ENCODE measurements at regions not wholly inside any gene's neighbourhood (a gene's known extent, or its start where the extent isn't known, plus 50 kb on each side); places are given as distances from the start of the nearest gene placed in this dataset.
"Not testable (repeated sequence)": the region's sequence is repeated elsewhere in the genome, so short reads cannot be mapped to it uniquely, and the experiment has no call there.

DNA sequence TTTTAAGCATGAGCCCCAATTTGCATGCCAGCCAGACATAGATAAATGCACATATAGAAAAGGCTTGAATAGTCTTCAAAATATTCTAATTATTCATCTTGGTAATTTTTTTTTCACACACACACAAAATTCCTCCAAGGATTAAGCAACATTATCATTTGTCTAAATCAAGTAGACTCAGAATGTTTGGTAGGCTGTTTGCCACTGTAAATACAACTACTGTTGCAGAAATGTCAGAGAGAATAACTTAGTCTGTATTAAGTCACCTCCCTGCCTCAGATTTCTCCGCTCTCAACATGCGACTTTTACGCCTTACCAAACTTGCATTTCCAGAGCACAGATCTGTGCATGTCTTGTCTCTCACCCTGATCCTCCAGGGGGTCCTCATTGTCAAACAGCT lies 265.6 kb upstream of the C9orf72 start:
- Mint-ChIP-seq H3K9me3 (no peaks in the 10 kb centered on the region), H3K36me3 (no peaks in the 10 kb centered on the region), H3K4me3 (no peak overlapping the region), H3K4me1 (no peaks in the 10 kb centered on the region), H3K27me3 (no peaks in the 10 kb centered on the region), H3K27ac (no peak overlapping the region)
- CTCF ChIA-PET = no interaction called here
- DNase-seq = no peak

GRCh38 chr9:27839767-27840166 lies 266.5 kb upstream of the C9orf72 start:
- H3K27me3 Mint-ChIP-seq, DNase-seq, H3K9me3 Mint-ChIP-seq, H3K36me3 Mint-ChIP-seq, CTCF ChIA-PET, H3K4me3 Mint-ChIP-seq, H3K27ac Mint-ChIP-seq, H3K4me1 Mint-ChIP-seq: not testable (repeated sequence)

DNA sequence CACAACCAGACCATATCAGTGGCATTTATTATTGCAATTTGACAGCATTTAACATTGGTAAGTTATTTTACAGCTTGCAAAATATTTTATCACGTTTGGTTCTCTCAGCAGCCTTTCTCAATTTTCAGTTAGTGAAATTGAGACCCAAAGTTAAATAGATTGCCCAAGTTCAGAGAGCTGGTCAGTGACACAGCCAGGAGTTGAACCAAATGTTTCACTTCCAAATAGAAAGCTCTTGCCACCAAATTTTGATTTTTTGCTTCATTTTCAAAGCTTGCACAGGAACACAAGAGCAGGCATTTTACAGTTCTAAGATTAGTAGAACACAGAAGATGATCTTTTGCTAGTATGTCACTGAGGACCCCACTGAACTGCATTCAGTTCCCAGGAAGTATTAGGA lies 271.5 kb upstream of the C9orf72 start:
- H3K36me3 Mint-ChIP-seq = no peaks in the 10 kb centered on the region
- H3K4me3 Mint-ChIP-seq = no peak overlapping the region
- H3K9me3 Mint-ChIP-seq = no peaks in the 10 kb centered on the region
- no peaks in the 10 kb centered on the region for H3K27me3 Mint-ChIP-seq
- no peak for DNase-seq
- CTCF ChIA-PET = interaction anchor here (0.7 kb wide), 1 partner anchor 119 kb away, joined by 3 read pairs; no protein-coding TSS in a partner anchor
- no peaks in the 10 kb centered on the region for H3K4me1 Mint-ChIP-seq
- no peak overlapping the region for H3K27ac Mint-ChIP-seq

GRCh38 chr9:27847380-27847779 lies 274.1 kb upstream of the C9orf72 start:
- H3K4me3 Mint-ChIP-seq = no peak overlapping the region
- CTCF ChIA-PET = no interaction called here
- no peak overlapping the region for H3K27ac Mint-ChIP-seq
- no peak for DNase-seq
- no peaks in the 10 kb centered on the region for H3K4me1 Mint-ChIP-seq
- no peaks in the 10 kb centered on the region for H3K27me3 Mint-ChIP-seq
- H3K36me3 Mint-ChIP-seq = no peaks in the 10 kb centered on the region
- no peaks in the 10 kb centered on the region for H3K9me3 Mint-ChIP-seq

- H3K27me3 Mint-ChIP-seq = no peaks in the 10 kb centered on the region
- H3K36me3 Mint-ChIP-seq = no peaks in the 10 kb centered on the region
- H3K27ac Mint-ChIP-seq = no peak overlapping the region
- CTCF ChIA-PET = no interaction called here
- no peak for DNase-seq
- H3K4me1 Mint-ChIP-seq = no peaks in the 10 kb centered on the region
- H3K4me3 Mint-ChIP-seq = no peak overlapping the region
- H3K9me3 Mint-ChIP-seq = no peaks in the 10 kb centered on the region
Measured at GRCh38 chr9:27847818-27848217, 274.5 kb upstream of the C9orf72 start.

DNA sequence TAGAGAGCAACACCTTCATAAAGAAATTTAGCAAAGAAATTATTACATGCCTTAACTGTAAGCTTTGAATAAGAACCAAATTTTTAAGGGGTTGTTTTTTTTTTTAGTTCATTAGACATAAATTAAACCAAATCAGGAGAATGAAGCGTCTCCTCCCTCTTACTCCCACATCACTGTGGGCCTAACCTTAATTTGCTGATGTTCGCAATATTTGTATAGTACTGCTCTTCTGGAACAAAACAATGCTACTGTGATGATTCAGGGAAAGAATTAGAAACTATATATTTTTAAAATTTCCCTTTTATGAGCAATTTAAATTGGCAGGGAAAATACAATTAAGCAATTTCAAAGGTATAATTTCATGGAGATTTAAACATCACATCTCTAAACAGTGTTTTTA lies 275.0 kb upstream of the C9orf72 start:
- no peaks in the 10 kb centered on the region for H3K27me3 Mint-ChIP-seq
- CTCF ChIA-PET = no interaction called here
- no peak overlapping the region for H3K27ac Mint-ChIP-seq
- no peak overlapping the region for H3K4me3 Mint-ChIP-seq
- no peaks in the 10 kb centered on the region for H3K36me3 Mint-ChIP-seq
- no peaks in the 10 kb centered on the region for H3K9me3 Mint-ChIP-seq
- H3K4me1 Mint-ChIP-seq = no peaks in the 10 kb centered on the region
- DNase-seq = no peak

DNA sequence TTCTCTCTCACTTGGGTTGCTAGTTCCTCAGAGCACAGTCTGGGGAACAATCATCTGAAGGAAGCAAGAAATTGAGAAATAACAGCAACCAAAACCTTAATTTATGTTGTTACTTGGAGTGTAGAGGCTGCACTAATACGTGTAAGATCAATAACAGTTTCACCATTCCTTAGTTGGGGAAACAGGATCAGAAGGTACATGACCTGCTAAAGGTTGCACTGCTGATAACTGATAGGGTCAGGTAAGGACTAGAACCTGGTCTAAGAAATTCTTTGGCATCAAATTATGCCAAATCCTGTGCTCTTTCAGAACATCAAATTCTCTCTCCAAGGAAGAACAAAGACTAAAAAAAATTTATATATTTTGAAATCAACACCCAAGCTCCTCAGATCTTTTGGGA lies 278.6 kb upstream of the C9orf72 start:
- CTCF ChIA-PET = no interaction called here
- Mint-ChIP-seq H3K27ac (no peak overlapping the region), H3K27me3 (no peaks in the 10 kb centered on the region), H3K9me3 (no peaks in the 10 kb centered on the region), H3K4me3 (no peak overlapping the region), H3K4me1 (no peaks in the 10 kb centered on the region), H3K36me3 (no peaks in the 10 kb centered on the region)
- DNase-seq = no peak

DNA sequence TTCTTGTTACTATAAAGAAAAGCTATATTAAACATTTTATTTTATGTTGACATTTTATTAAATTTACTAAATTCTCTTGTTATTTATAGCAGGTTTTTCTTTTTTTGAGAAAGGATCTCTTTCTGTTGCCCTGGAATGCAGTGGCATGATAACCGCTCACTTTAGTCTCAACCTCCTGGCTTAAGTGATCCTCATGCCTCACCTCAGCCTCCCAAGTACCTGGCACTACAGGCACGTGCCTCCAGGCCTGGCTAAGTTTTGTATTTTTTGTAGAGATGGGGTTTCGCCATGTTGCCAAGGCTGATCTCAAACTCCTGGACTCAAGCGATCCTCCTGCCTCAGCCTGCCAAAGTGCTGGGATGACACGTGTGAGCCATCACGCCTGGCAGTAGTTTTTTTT lies 280.2 kb upstream of the C9orf72 start:
- DNase-seq = no peak
- no peaks in the 10 kb centered on the region for H3K27me3 Mint-ChIP-seq
- H3K4me1 Mint-ChIP-seq = no peaks in the 10 kb centered on the region
- H3K4me3 Mint-ChIP-seq = no peak overlapping the region
- no peak overlapping the region for H3K27ac Mint-ChIP-seq
- H3K36me3 Mint-ChIP-seq = no peaks in the 10 kb centered on the region
- CTCF ChIA-PET = no interaction called here
- H3K9me3 Mint-ChIP-seq = no peaks in the 10 kb centered on the region

DNA sequence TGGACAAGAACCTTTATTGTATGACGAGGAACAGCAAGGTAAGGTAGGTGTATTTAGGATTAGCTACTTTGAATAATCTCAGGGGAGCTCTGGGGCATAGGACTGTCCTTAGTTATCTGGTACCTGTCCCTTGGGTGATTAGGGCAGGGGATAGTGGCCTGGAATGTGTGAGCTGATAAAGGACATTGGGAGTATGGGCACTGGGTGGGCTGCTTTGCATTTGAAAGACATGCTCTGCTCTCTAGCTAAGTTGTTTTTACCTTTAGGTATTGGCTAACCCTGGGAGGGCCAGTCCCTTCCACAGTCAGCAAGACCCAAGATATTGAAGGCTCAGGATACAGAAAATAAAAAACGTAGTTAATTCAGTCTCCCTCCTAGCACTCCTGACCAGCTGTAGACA lies 282.8 kb upstream of the C9orf72 start:
- H3K4me3 Mint-ChIP-seq = no peak overlapping the region
- H3K4me1 Mint-ChIP-seq = no peaks in the 10 kb centered on the region
- H3K36me3 Mint-ChIP-seq = no peaks in the 10 kb centered on the region
- no peak overlapping the region for H3K27ac Mint-ChIP-seq
- CTCF ChIA-PET = no interaction called here
- H3K27me3 Mint-ChIP-seq = no peaks in the 10 kb centered on the region
- DNase-seq = no peak
- H3K9me3 Mint-ChIP-seq = no peaks in the 10 kb centered on the region

DNA sequence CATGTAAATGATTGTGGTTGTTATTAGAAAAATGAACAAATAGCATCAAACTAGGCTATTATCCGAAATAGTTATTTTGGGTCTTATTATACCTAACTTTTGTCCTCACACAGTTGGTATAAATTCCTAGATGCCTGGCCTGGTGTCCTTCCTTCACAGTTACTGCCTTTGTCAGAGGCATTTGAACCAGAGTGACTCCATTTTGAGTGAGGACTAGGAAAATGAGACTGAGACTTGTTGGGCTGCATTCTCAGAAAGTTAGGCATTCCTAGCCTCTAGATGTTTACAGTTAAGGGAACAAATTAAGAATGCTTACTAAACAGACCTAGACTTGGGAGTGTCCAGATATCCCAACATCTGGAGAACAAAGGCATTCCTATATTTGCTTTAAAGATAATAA lies 283.5 kb upstream of the C9orf72 start:
- Mint-ChIP-seq H3K4me1 (no peaks in the 10 kb centered on the region), H3K36me3 (no peaks in the 10 kb centered on the region), H3K27me3 (no peaks in the 10 kb centered on the region), H3K4me3 (no peak overlapping the region), H3K9me3 (no peaks in the 10 kb centered on the region), H3K27ac (no peak overlapping the region)
- DNase-seq = no peak
- CTCF ChIA-PET = no interaction called here

GRCh38 chr9:27861887-27862286 lies 288.6 kb upstream of the C9orf72 start:
- H3K9me3 Mint-ChIP-seq = no peaks in the 10 kb centered on the region
- H3K27me3 Mint-ChIP-seq = no peaks in the 10 kb centered on the region
- no peaks in the 10 kb centered on the region for H3K4me1 Mint-ChIP-seq
- no peaks in the 10 kb centered on the region for H3K36me3 Mint-ChIP-seq
- no peak overlapping the region for H3K4me3 Mint-ChIP-seq
- no peak for DNase-seq
- no peak overlapping the region for H3K27ac Mint-ChIP-seq
- CTCF ChIA-PET = no interaction called here

DNA sequence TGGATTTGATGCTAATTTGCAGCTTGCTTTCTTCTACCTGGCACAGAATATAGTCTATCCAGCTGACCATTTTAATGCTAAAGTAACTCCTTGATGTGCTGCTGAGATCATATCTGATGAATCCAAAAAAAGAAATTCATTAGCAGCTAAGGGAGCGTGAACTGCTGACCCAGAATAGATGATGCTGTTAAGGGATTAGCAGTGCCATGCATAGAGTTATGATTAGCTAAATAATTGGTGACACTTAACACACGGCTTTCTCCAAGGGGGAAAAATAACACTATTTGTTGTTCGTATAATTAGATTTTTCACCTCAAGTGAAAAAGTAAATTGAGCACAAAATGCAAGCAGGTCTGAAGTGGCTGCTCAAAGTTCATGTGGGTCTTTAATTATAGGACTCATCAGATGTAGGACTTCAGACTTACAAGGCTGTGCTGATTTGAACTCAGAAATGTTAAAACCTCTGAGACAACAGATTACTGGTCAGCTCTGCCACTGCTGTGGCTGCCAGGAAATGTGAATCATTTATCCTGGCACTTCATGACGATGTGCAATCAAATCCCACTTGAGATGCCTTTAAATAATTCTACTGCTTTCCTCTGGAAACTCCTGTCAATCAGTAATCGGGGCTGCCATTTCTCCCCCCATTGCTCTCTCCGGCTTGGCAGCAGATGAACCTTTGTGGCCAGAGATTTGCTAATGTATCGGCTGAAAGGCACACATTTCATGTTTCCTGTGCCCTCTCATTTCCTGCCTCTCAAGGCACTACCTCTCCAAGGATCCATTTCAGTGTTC lies 291.6 kb upstream of the C9orf72 start:
- Mint-ChIP-seq H3K27me3 (no peaks in the 10 kb centered on the region), H3K4me1 (no peaks in the 10 kb centered on the region), H3K36me3 (no peaks in the 10 kb centered on the region), H3K4me3 (no peak overlapping the region), H3K9me3 (no peaks in the 10 kb centered on the region), H3K27ac (no peak overlapping the region)
- DNase-seq = no peak
- CTCF ChIA-PET = no interaction called here

- H3K36me3 Mint-ChIP-seq = no peaks in the 10 kb centered on the region
- no peaks in the 10 kb centered on the region for H3K27me3 Mint-ChIP-seq
- no peak overlapping the region for H3K4me3 Mint-ChIP-seq
- no peaks in the 10 kb centered on the region for H3K4me1 Mint-ChIP-seq
- H3K9me3 Mint-ChIP-seq = no peaks in the 10 kb centered on the region
- CTCF ChIA-PET = no interaction called here
- no peak overlapping the region for H3K27ac Mint-ChIP-seq
- DNase-seq = no peak
Measured at GRCh38 chr9:27866741-27867140, 293.5 kb upstream of the C9orf72 start.

- no peak overlapping the region for H3K4me3 Mint-ChIP-seq
- no peaks in the 10 kb centered on the region for H3K4me1 Mint-ChIP-seq
- H3K27me3 Mint-ChIP-seq = no peaks in the 10 kb centered on the region
- no peak overlapping the region for H3K27ac Mint-ChIP-seq
- DNase-seq = no peak
- H3K36me3 Mint-ChIP-seq = no peaks in the 10 kb centered on the region
- CTCF ChIA-PET = interaction anchor here (0.6 kb wide), 1 partner anchor 286 kb away, joined by 3 read pairs; no protein-coding TSS in a partner anchor
- no peaks in the 10 kb centered on the region for H3K9me3 Mint-ChIP-seq
Measured at GRCh38 chr9:27870404-27870803, 297.1 kb upstream of the C9orf72 start.

DNA sequence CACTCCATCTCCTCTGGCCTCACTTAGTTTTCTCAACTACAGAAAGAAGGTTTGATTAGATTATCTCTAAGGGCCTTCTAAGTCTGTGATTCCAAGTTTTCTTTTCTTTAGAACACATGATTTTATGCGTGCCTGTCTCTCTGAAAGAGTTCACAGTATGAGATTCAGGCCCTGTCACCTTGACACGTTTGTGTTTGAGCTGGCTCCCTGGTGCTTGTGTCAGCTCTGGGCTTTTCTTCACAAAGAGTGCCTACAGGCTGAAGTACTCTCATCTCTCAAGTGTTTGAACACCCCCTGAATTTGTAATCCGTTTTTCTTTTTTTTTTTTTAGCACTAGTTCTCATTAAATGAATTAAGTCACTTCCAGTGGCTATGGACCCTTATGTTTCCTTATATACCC lies 306.9 kb upstream of the C9orf72 start:
- no peaks in the 10 kb centered on the region for H3K27me3 Mint-ChIP-seq
- H3K9me3 Mint-ChIP-seq = no peaks in the 10 kb centered on the region
- CTCF ChIA-PET = no interaction called here
- no peaks in the 10 kb centered on the region for H3K4me1 Mint-ChIP-seq
- no peak overlapping the region for H3K27ac Mint-ChIP-seq
- H3K4me3 Mint-ChIP-seq = no peak overlapping the region
- H3K36me3 Mint-ChIP-seq = no peaks in the 10 kb centered on the region
- DNase-seq = no peak

DNA sequence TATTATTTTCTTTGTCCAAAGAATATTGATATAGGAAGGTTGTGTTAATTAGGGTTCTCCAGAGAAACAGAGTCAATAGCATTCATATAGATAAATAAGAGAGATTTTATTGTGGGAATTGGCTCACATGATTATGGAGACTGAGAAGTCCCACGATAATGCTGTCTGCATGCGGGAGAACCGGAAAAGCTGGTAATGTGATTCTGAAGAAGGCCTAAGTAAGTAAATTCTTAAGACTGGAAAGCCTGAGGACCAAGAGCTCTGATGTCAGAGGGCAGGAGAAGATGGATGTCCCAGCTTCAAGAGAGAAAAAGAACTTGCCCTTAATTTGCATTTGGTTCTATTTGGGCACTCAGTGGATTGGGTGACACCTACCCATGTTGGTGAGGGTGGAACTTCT lies 307.4 kb upstream of the C9orf72 start:
- CTCF ChIA-PET = no interaction called here

More for the DNA sequence above, 307.4 kb upstream of the C9orf72 start:
- DNase-seq = no peak
- Mint-ChIP-seq H3K27me3 (no peaks in the 10 kb centered on the region), H3K36me3 (no peaks in the 10 kb centered on the region), H3K9me3 (no peaks in the 10 kb centered on the region), H3K27ac (no peak overlapping the region), H3K4me1 (no peaks in the 10 kb centered on the region), H3K4me3 (no peak overlapping the region)

All from activated naive CD4-positive, alpha-beta T cell treated with anti-CD3 and anti-CD28 coated beads, Interleukin-2, amount 10 ng/mL, durations not matched to agents 7 days and 5 days (primary cell).